HG02798 (cell line): ENCODE measurements at regions not wholly inside any gene's neighbourhood (a gene's known extent, or its start where the extent isn't known, plus 50 kb on each side); places are given as distances from the start of the nearest gene placed in this dataset.

Experiments
- ATAC-seq: cut with Tn5 transposase; IDR thresholded peaks from one replicate; pipeline ENCODE4 v1.9.1; 2021; ENCODE audit warnings: mild to moderate bottlenecking; ENCODE audit not compliant: unreplicated experiment, poor library complexity

DNA sequence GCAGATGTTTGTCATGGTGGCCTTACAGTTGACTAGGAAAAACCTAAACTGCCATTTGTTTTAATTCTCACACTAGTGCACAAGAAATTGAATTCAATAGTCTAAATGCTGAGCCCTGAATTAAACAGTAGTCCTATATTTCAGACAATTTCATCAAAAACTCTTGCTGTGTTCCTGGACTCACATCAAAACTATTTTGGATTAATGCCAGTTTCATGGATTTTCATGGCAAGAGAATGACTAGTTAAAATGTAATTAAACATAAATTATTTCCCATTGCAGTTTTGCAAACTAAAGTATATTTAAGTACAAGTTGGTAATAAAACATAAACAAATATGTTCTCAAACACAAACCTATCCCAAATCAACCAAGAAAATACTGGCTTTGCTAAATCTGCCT, 468.0 kb upstream of the PRICKLE1 start:
- no peak for ATAC-seq

- ATAC-seq: no peak
These were observed 464.5 kb upstream of the PRICKLE1 start for GRCh38 chr12:43054085-43054484.

- ATAC-seq: no peak
These were observed 462.9 kb upstream of the PRICKLE1 start for GRCh38 chr12:43052441-43052840.

GRCh38 chr12:43044241-43044640, 454.7 kb upstream of the PRICKLE1 start:
- no peak for ATAC-seq

DNA sequence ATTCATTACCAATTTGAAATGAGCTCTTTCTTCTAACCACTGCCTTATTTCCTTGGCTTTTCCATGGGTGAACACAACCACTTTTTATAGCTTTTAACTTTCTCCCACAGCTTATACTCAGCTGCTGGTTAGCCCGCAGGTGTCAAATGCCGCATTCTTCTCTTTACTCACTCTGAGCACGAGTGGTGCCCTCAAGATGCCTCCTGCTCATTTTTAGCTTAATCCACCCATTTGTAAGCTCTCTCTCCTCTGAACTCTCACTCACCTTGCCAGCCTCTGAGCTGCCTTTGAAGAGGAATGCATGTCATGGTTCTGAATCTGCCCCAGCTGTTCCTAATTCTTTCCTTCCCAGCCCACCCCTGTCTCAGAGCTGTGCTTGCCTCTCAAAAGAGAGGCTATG, 449.4 kb upstream of the PRICKLE1 start:
- ATAC-seq: no peak

GRCh38 chr12:43029971-43030370, 440.4 kb upstream of the PRICKLE1 start:
- no peak for ATAC-seq

- no peak for ATAC-seq
These were observed 439.3 kb upstream of the PRICKLE1 start for GRCh38 chr12:43028826-43029225.

GRCh38 chr12:43022838-43023237, 433.3 kb upstream of the PRICKLE1 start:
- ATAC-seq: no peak

DNA sequence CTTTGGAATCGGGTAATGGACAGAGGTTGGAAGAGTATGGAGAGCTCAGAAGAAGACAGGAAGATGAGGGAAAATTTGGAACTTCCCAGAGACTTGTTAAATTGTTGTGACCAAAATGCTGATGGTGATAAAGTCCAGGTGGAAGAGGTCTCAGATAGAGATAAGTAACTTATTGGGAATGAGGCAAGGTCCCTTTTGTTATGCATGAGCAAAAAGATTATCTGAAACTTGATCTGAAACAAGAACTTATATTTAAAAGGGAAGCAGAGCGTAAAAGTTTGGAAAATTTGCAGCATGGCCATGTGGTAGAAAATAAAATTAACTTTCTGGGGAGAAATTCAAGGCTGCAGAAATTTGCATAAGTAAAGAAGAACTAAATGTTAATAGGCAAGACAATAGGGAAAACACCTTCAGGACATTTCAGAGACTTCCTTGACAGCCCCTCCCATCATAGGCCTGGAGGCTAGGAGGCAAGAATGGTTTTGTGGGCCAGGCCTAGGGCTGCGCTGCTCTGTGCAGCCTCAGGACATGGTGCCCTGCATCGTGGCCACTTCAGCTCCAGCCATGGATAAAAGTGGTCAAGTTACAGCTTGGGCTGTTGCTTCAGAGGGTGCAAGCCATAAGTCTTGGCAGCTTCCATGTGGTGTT, 425.7 kb upstream of the PRICKLE1 start:
- no peak for ATAC-seq

DNA sequence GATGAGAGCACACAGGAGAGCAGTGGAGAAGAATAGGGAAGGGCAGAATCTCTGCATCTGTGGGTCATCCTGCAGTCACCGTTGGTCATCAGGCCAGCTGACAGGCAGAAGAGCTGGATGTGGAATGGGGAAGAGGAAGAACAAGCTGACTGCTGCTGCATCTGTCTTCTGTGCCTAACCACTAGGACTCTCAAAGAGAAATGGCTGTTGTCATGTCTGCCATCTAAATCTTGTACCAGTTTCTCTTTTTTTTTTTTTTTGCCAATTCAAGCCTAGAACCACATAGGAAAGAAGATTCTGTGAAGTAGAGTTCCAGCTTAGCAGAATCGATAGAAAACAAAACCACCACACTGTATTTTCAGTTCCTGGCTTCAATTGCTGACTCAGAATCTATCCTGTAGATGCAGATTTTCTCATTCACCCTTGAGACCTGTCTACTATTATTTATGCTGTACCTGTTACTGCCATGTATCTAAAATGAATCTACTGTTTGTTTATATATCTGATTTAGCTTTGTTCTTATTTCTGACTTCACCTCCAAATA, 421.9 kb upstream of the PRICKLE1 start:
- ATAC-seq: peak; percentile 83

DNA sequence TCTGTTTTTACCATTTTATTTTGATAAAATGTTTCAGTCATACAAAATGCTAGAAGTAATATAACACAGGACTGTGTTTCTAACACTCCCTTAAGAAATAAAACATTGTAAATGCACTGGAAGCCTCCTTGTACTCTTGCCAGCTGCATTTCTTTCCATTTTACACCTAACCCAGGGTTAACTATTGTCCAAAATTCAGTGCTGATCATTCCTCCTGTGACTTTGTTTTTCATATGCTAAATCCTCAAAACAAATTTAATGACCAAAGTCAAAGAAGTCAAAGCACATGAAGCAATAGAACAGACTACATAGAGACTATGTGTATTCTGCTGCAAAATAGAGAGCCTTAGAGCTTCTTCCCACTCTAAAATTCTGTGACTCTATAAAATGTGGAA, 420.3 kb upstream of the PRICKLE1 start:
- ATAC-seq: no peak

GRCh38 chr12:43008953-43009845, 419.7 kb upstream of the PRICKLE1 start:
- ATAC-seq: no peak

- ATAC-seq: no peak
These were observed 415.4 kb upstream of the PRICKLE1 start for GRCh38 chr12:43004908-43005307.

GRCh38 chr12:43004141-43004540, 414.6 kb upstream of the PRICKLE1 start:
- no peak for ATAC-seq

DNA sequence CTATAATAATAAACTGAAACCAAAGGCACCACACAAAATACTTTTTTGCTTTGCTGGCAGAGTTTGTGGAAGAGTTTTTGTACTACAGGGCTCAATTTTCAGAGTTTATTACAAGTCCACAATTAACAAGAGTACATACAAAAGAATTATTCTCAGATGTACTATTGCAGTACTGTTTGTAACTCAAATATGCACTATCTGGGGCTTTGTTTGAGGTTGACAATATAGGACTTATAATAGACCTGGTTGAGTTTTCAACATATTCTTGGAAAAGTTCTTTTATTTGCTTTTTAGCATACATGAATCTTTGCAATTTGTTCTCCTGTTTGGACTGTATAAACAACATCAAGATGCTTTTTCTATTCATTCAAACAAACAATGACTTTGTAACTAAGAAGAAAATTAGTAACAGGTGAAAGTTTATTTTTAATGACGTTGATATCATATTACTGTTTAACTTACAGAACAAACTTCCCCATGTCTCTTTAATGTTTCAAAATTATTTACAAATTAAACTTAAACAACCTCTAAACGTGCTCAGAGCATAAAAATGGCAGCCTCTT, 407.4 kb upstream of the PRICKLE1 start:
- no peak for ATAC-seq

- ATAC-seq: no peak
These were observed 403.3 kb upstream of the PRICKLE1 start for GRCh38 chr12:42992826-42993225.

GRCh38 chr12:42990387-42990786, 400.8 kb upstream of the PRICKLE1 start:
- no peak for ATAC-seq

- ATAC-seq: no peak
These were observed 397.7 kb upstream of the PRICKLE1 start for GRCh38 chr12:42987216-42987650.

GRCh38 chr12:42985506-42985905, 396.0 kb upstream of the PRICKLE1 start:
- no peak for ATAC-seq

- ATAC-seq: no peak
These were observed 393.3 kb upstream of the PRICKLE1 start for GRCh38 chr12:42982828-42983227.

DNA sequence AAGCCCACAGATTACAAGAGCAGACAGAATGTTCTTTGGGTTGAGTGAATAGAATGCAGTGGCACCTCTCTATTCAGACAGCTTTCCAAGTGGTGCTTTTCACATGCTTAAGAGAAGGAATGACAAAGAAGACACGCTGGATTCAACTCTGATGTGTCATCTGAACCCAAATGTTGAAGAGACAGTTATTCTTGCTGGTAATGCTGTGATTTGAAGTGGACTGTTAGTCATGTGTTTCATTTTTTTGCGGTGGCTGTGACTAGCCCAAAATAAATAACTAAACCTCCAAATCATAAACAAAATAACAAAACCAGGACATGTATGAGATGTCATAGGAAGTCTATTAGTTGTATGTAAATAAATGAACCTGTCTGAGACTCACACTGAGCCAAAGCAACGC, 391.8 kb upstream of the PRICKLE1 start:
- no peak for ATAC-seq
